ENCODE measurements at regions not wholly inside any gene's neighbourhood (a gene's known extent, or its start where the extent isn't known, plus 50 kb on each side); places are given as distances from the start of the nearest gene placed in this dataset.

DNA sequence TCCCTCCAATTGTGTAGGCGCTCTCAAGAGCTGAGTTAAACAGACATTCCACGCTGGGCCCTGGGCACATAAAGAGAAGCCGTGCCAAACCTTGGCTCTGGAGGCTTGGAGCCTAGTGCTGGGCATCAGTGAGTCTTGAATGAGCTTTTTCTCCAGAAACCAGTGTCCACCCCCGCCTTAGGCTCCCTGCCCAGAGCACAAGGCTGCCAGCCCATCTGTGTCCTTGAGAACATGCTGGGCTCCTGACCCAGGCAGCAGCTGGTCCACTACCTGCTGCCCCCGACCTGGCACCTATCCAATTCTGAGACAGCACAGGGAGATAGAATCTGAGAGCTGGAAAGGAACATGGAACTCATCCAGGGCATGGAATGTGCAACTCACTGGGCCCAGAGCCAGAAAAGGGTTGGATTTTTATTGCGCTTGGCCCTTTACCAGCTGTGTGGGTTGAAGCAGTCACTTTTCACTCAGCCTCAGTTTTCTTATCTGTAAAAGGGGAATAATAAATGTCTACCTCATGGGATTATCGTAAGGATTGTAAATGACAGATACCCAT lies 92.4 kb upstream of the CPLX2 start:
- TF ChIP-seq POLR2A (IDR thresholded peaks at IDR 0.05), result no peak
- TF ChIP-seq, protein P1, sequence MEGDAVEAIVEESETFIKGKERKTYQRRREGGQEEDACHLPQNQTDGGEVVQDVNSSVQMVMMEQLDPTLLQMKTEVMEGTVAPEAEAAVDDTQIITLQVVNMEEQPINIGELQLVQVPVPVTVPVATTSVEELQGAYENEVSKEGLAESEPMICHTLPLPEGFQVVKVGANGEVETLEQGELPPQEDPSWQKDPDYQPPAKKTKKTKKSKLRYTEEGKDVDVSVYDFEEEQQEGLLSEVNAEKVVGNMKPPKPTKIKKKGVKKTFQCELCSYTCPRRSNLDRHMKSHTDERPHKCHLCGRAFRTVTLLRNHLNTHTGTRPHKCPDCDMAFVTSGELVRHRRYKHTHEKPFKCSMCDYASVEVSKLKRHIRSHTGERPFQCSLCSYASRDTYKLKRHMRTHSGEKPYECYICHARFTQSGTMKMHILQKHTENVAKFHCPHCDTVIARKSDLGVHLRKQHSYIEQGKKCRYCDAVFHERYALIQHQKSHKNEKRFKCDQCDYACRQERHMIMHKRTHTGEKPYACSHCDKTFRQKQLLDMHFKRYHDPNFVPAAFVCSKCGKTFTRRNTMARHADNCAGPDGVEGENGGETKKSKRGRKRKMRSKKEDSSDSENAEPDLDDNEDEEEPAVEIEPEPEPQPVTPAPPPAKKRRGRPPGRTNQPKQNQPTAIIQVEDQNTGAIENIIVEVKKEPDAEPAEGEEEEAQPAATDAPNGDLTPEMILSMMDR (IDR thresholded peaks at IDR 0.05), result no peak

Measured in right lobe of liver (tissue), 4 donors.